ENCODE measurements at regions not wholly inside any gene's neighbourhood (a gene's known extent, or its start where the extent isn't known, plus 50 kb on each side); places are given as distances from the start of the nearest gene placed in this dataset.

DNA sequence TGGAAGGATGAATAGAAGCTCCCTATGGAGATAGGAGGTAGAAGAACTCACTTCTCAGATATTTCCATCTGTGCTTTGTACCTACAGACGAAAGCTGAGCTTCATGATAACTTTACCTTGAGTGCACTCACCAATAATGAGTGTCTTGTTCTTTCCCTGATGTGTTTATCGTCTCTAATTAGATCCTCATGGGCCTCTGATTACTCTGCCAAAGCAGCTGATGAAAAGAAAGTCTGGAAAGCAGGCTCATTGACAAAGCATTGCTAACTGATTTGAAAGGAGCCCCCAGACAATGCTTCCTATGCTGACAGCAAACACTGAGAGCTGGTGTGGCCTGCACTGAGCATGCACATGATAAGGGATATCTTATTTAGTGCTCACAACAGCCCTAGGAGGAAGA lies 183.9 kb upstream of the GHITM start:
- intact Hi-C loops (cut with DNase I; ENCODE audit: low total_unique reads): no loop called here
- TF ChIP-seq, protein P1, sequence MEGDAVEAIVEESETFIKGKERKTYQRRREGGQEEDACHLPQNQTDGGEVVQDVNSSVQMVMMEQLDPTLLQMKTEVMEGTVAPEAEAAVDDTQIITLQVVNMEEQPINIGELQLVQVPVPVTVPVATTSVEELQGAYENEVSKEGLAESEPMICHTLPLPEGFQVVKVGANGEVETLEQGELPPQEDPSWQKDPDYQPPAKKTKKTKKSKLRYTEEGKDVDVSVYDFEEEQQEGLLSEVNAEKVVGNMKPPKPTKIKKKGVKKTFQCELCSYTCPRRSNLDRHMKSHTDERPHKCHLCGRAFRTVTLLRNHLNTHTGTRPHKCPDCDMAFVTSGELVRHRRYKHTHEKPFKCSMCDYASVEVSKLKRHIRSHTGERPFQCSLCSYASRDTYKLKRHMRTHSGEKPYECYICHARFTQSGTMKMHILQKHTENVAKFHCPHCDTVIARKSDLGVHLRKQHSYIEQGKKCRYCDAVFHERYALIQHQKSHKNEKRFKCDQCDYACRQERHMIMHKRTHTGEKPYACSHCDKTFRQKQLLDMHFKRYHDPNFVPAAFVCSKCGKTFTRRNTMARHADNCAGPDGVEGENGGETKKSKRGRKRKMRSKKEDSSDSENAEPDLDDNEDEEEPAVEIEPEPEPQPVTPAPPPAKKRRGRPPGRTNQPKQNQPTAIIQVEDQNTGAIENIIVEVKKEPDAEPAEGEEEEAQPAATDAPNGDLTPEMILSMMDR (IDR thresholded peaks at IDR 0.05): no peak
- no peak for TF ChIP-seq EP300 (IDR thresholded peaks at IDR 0.05)
- no peak for TF ChIP-seq POLR2A (IDR thresholded peaks at IDR 0.05)
- TF ChIP-seq POLR2AphosphoS5 (IDR thresholded peaks at IDR 0.05): no peak
- Histone ChIP-seq H3K27me3 (peaks cover 0 to 19% (median 0%) of the 10 kb centered on the region in 3 donors), H3K4me1 (no peaks in the 10 kb centered on the region), H3K9me3 (no peaks in the 10 kb centered on the region), H3K36me3 (no peaks in the 10 kb centered on the region), H3K27ac (no peak overlapping the region), H3K4me3 (no peak overlapping the region)
- no peak for DNase-seq
- WGBS, 5 donors: 39 to 56% (median 47%) methylated on average over 2 of the region's 2 CpGs

DNA sequence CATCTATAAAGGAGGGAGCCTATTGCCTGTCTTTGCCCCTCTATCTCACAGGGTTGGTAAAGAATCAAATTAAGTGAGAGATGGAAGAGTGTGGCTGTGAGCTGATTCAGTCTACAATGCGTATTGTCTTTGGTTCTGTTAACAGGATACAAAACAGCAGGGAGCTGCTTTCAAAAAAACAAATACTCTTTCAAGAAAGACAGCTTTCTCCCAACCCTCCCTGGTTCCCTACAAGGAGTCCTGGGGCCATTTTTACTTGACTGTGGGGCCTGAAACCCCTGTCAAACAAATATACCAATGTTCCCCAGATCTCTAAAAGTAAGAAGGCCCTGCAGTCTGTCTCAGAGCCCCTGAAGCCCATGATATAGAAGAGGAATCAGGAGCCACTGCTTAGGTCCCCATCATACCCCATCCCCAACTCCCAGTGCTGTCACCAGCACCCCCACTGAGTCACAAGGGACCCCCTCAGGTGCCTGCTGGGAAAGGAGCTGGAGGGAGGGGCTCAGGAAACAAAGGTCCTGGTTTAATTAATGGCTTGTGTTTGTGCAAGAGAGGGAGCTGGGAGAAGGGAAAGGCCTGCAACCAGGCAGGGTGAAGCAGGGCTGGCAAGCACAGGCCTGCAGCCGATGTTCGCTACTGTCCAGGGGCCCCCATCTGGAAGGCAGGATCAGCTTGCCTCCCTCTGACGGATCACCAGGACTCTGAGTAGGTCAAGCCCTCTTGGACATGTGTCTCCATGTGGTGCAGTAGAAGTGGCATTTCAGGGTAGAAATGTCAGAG lies 182.0 kb upstream of the GHITM start:
- TF ChIP-seq EP300 (IDR thresholded peaks at IDR 0.05) (no peak), POLR2A (IDR thresholded peaks at IDR 0.05) (no peak), POLR2AphosphoS5 (IDR thresholded peaks at IDR 0.05) (no peak)
- TF ChIP-seq, protein P1 (IDR thresholded peaks at IDR 0.05): no peak

DNA sequence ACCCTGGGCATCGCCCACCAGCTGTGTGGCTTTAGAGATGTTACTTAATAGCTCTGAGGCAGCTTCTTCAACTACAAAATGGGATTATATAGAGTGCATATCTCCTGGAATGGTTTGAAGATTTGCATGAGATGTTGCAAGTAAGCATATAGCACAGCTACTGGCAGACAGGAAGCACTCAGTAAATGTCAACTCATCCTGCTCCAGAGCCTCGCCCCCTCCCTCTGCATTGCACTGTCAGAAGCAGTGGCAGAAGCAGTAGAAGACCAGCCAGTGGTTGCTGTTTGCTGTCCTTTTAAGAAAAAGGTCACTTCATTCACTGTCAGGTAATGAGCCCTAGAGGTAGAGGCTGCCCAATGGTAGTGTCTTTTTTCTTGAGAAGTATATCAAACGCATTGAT lies 180.0 kb upstream of the GHITM start:
- WGBS, 5 donors: 65 to 70% (median 67%) methylated on average over 3 of the region's 3 CpGs
- no peak for DNase-seq
- H3K4me3 ChIP-seq: no peak overlapping the region
- intact Hi-C loops (cut with DNase I; ENCODE audit: low total_unique reads): no loop called here
- no peaks in the 10 kb centered on the region for H3K9me3 ChIP-seq
- no peaks in the 10 kb centered on the region for H3K4me1 ChIP-seq
- H3K27me3 ChIP-seq: peaks cover 0 to 5% (median 0%) of the 10 kb centered on the region in 3 donors
- H3K36me3 ChIP-seq: no peaks in the 10 kb centered on the region
- no peak for TF ChIP-seq POLR2A (IDR thresholded peaks at IDR 0.05)
- TF ChIP-seq POLR2AphosphoS5 (IDR thresholded peaks at IDR 0.05): no peak
- TF ChIP-seq, protein P1 (IDR thresholded peaks at IDR 0.05): no peak
- TF ChIP-seq EP300 (IDR thresholded peaks at IDR 0.05): no peak
- no peak overlapping the region for H3K27ac ChIP-seq

More for the DNA sequence above, 182.0 kb upstream of the GHITM start:
- WGBS, 5 donors: 56 to 77% (median 63%) methylated on average over 4 of the region's 4 CpGs
- Histone ChIP-seq H3K27me3 (peaks cover 0 to 19% (median 0%) of the 10 kb centered on the region in 3 donors), H3K27ac (no peak overlapping the region), H3K4me1 (no peaks in the 10 kb centered on the region), H3K9me3 (no peaks in the 10 kb centered on the region), H3K36me3 (no peaks in the 10 kb centered on the region), H3K4me3 (no peak overlapping the region)
- intact Hi-C loops (cut with DNase I; ENCODE audit: low total_unique reads): no loop called here
- DNase-seq: no peak

DNA sequence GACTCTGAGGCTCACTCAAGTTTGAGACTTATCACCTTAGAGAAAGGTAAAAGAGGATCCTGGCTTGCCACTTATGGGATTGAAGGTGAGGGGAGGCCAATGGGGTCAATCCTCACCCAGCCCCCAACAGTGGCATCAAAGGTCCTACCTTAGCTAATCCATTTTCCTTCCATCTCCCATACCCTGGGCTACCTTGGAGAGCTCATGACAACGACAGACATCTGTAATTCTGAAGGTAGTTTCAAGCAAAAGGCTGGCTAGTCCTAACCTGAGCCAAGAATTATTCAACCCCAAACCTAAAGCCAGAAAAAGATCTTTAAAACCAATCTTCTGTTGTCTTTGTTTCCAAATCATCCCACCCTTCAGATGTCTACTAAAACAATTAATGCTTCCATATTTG lies 179.2 kb upstream of the GHITM start:
- H3K4me1 ChIP-seq: no peaks in the 10 kb centered on the region
- 41 to 71% (median 59%) methylated on average over 1 of the region's 1 CpG for WGBS, 5 donors
- H3K27me3 ChIP-seq: no peaks in the 10 kb centered on the region
- H3K27ac ChIP-seq: no peak overlapping the region
- DNase-seq: no peak
- intact Hi-C loops (cut with DNase I; ENCODE audit: low total_unique reads): no loop called here
- H3K36me3 ChIP-seq: no peaks in the 10 kb centered on the region
- TF ChIP-seq, protein P1 (IDR thresholded peaks at IDR 0.05): no peak
- TF ChIP-seq POLR2A (IDR thresholded peaks at IDR 0.05) (no peak), EP300 (IDR thresholded peaks at IDR 0.05) (no peak), POLR2AphosphoS5 (IDR thresholded peaks at IDR 0.05) (no peak)
- H3K9me3 ChIP-seq: no peaks in the 10 kb centered on the region
- H3K4me3 ChIP-seq: no peak overlapping the region
